ENCODE measurements at regions not wholly inside any gene's neighbourhood (a gene's known extent, or its start where the extent isn't known, plus 50 kb on each side); places are given as distances from the start of the nearest gene placed in this dataset.

GRCh38 chr12:93073324-93073723 lies 144.2 kb upstream of the EEA1 start:
- TF ChIP-seq CTCF (IDR thresholded peaks at IDR 0.05; ENCODE audit: low read length) (no peak), EZH2 (IDR thresholded peaks at IDR 0.05; ENCODE audit: borderline replicate concordance, low read length) (no peak)
